ENCODE measurements at regions not wholly inside any gene's neighbourhood (a gene's known extent, or its start where the extent isn't known, plus 50 kb on each side); places are given as distances from the start of the nearest gene placed in this dataset.

GRCh38 chr5:5619546-5619945 lies 197.1 kb downstream of the ICE1 start:
- no peak overlapping the region for H3K27ac ChIP-seq

GRCh38 chr5:5617024-5617423 lies 194.5 kb downstream of the ICE1 start:
- H3K27ac ChIP-seq, result no peak overlapping the region
- TF ChIP-seq ZFX (IDR thresholded peaks at IDR 0.05) (no peak), CTCF (conservative IDR thresholded peaks at IDR 0.05) (no peak)

More at GRCh38 chr5:5619546-5619945, 197.1 kb downstream of the ICE1 start:
- TF ChIP-seq CTCF (conservative IDR thresholded peaks at IDR 0.05), result no peak
- no peak for TF ChIP-seq ZFX (IDR thresholded peaks at IDR 0.05)

GRCh38 chr5:5616247-5616895 lies 193.9 kb downstream of the ICE1 start:
- no peak overlapping the region for H3K27ac ChIP-seq
- no peak for TF ChIP-seq ZFX (IDR thresholded peaks at IDR 0.05)
- TF ChIP-seq CTCF (conservative IDR thresholded peaks at IDR 0.05), result peak; percentile 1; the same call in 1 of the 2 replicates

- TF ChIP-seq ZFX (IDR thresholded peaks at IDR 0.05) (no peak), CTCF (conservative IDR thresholded peaks at IDR 0.05) (no peak)
- no peak overlapping the region for H3K27ac ChIP-seq
Observed at GRCh38 chr5:5615569-5615968, 193.1 kb downstream of the ICE1 start.

GRCh38 chr5:5613261-5613990 lies 190.9 kb downstream of the ICE1 start:
- no peak for TF ChIP-seq ZFX (IDR thresholded peaks at IDR 0.05)
- TF ChIP-seq CTCF (conservative IDR thresholded peaks at IDR 0.05), result no peak
- H3K27ac ChIP-seq, result no peak overlapping the region

- TF ChIP-seq ZFX (IDR thresholded peaks at IDR 0.05) (no peak), CTCF (conservative IDR thresholded peaks at IDR 0.05) (no peak)
- H3K27ac ChIP-seq, result no peak overlapping the region
Observed at GRCh38 chr5:5612096-5612495, 189.6 kb downstream of the ICE1 start.

- no peak for TF ChIP-seq ZFX (IDR thresholded peaks at IDR 0.05)
- TF ChIP-seq CTCF (conservative IDR thresholded peaks at IDR 0.05), result no peak
- H3K27ac ChIP-seq, result no peak overlapping the region
Observed at GRCh38 chr5:5609935-5610334, 187.5 kb downstream of the ICE1 start.
